H4 (cell line): ENCODE measurements at regions not wholly inside any gene's neighbourhood (a gene's known extent, or its start where the extent isn't known, plus 50 kb on each side); places are given as distances from the start of the nearest gene placed in this dataset.
"Not testable (repeated sequence)": the region's sequence is repeated elsewhere in the genome, so short reads cannot be mapped to it uniquely, and the experiment has no call there.

Experiments used
- DNase-seq: peaks from one replicate; pipeline ENCODE4 v3.0.0-alpha.2; 2015; ENCODE audit warnings: low spot score

- DNase-seq = not testable (repeated sequence)
These were observed 1685.1 kb downstream of the SPATA31A7 start for GRCh38 chr9:62874745-62875599.

GRCh38 chr9:62877552-62877951 lies 1687.7 kb downstream of the SPATA31A7 start:
- not testable (repeated sequence) for DNase-seq

- DNase-seq = not testable (repeated sequence)
These were observed 1688.2 kb downstream of the SPATA31A7 start for GRCh38 chr9:62877987-62878386.

GRCh38 chr9:62880453-62880852 lies 1690.6 kb downstream of the SPATA31A7 start:
- DNase-seq = not testable (repeated sequence)

GRCh38 chr9:62880971-62881370 lies 1691.1 kb downstream of the SPATA31A7 start:
- not testable (repeated sequence) for DNase-seq

- not testable (repeated sequence) for DNase-seq
These were observed 1692.0 kb downstream of the SPATA31A7 start for GRCh38 chr9:62881811-62882210.

GRCh38 chr9:62882717-62883116 lies 1692.9 kb downstream of the SPATA31A7 start:
- DNase-seq = not testable (repeated sequence)

- DNase-seq = not testable (repeated sequence)
These were observed 1706.9 kb downstream of the SPATA31A7 start for GRCh38 chr9:62896692-62897091.

GRCh38 chr9:62897411-62898225 lies 1707.8 kb downstream of the SPATA31A7 start:
- DNase-seq = peak; percentile 15

- not testable (repeated sequence) for DNase-seq
These were observed 1709.8 kb downstream of the SPATA31A7 start for GRCh38 chr9:62899666-62900065.

- DNase-seq = not testable (repeated sequence)
These were observed 1714.2 kb downstream of the SPATA31A7 start for GRCh38 chr9:62904061-62904460.

- not testable (repeated sequence) for DNase-seq
These were observed 1715.9 kb downstream of the SPATA31A7 start for GRCh38 chr9:62905722-62906121.

- DNase-seq = not testable (repeated sequence)
These were observed 1718.0 kb downstream of the SPATA31A7 start for GRCh38 chr9:62907866-62908265.

- DNase-seq = not testable (repeated sequence)
These were observed 1718.4 kb downstream of the SPATA31A7 start for GRCh38 chr9:62908271-62908670.

GRCh38 chr9:62909447-62909846 lies 1719.6 kb downstream of the SPATA31A7 start:
- not testable (repeated sequence) for DNase-seq

GRCh38 chr9:62912278-62912677 lies 1722.4 kb downstream of the SPATA31A7 start:
- DNase-seq = not testable (repeated sequence)

- not testable (repeated sequence) for DNase-seq
These were observed 1725.3 kb downstream of the SPATA31A7 start for GRCh38 chr9:62915168-62915567.

GRCh38 chr9:62915661-62916060 lies 1725.8 kb downstream of the SPATA31A7 start:
- DNase-seq = not testable (repeated sequence)

GRCh38 chr9:62918648-62919385 lies 1729.0 kb downstream of the SPATA31A7 start:
- DNase-seq = not testable (repeated sequence)

- DNase-seq = not testable (repeated sequence)
These were observed 1741.6 kb downstream of the SPATA31A7 start for GRCh38 chr9:62931484-62931883.

- DNase-seq = not testable (repeated sequence)
These were observed 1763.0 kb downstream of the SPATA31A7 start for GRCh38 chr9:62952840-62953239.
